Fibroblast of lung (primary cell): ENCODE measurements at regions not wholly inside any gene's neighbourhood (a gene's known extent, or its start where the extent isn't known, plus 50 kb on each side); places are given as distances from the start of the nearest gene placed in this dataset.

Source experiments
- CTCF ChIP-seq, 2 donors: IDR thresholded peaks in 1 of 2; conservative IDR thresholded peaks in 1 of 2; 1 replicate in 1 of 2; 2 replicates in 1 of 2; pipeline ENCODE4 v1.5.1; 2011 to 2012; ENCODE audit warnings: low read length in 2 of 2, control low read depth in 1 of 2, inconsistent platforms in 1 of 2, low read depth in 1 of 2, mild to moderate bottlenecking in 1 of 2
- EZH2 ChIP-seq: IDR thresholded peaks from 2 replicates; pipeline ENCODE4 v1.5.1; 2012; ENCODE audit warnings: low read length, control low read depth, mild to moderate bottlenecking; ENCODE audit errors: missing control alignments

DNA sequence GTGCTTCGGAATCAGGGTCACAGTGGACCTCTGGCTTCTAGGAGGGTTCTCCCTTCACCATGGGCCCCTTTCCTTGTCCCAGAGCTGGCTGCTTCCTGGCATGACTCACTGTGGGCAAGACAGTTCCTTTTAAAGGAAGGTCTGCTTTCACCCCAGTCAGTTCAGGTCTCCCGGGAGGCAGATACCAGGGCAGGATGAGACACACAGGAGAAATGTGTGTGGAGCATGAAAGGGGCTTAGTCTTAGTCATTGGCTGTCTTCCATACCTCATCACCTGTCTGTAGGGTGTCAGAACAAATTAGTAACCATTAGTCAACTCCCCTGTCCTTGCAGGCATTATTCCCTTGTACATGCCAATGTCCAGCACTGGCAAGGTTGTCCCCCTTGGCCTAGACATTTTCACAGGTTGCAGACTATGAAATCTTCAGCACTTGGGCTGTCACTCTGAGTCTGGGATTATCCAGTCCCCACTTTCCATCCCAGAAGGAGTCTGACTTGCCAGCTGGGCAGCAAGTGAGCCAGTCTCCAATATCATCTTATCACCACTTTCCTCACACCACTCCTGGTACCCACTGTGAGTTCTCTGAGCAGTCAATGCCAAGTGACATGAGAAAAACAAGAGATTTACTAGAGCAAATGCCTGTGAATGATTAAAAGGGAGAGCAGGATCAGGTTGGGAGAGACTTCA, 76.8 kb upstream of the MEDAG start:
- TF ChIP-seq CTCF (conservative IDR thresholded peaks at IDR 0.05 in 1 of 2, IDR thresholded peaks at IDR 0.05 in 1 of 2; ENCODE audit: low read depth in 1 of 2, low read length in 2 of 2) (no peak), EZH2 (no peak)
